CD8-positive, alpha-beta memory T cell (primary cell): ENCODE measurements at regions not wholly inside any gene's neighbourhood (a gene's known extent, or its start where the extent isn't known, plus 50 kb on each side); places are given as distances from the start of the nearest gene placed in this dataset.
"Not testable (repeated sequence)": the region's sequence is repeated elsewhere in the genome, so short reads cannot be mapped to it uniquely, and the experiment has no call there.

ENCODE experiments used
- CTCF ChIA-PET: fragments of 350-600 bp; sonication (Branson Sonifier 250); formaldehyde crosslinking; loops from one replicate; lab custom pipeline; 2021; ENCODE audit warnings: antibody characterized with exemption; lab: Charles Lee
- POLR2A ChIA-PET: fragments of 350-600 bp; sonication (Branson Sonifier 250); formaldehyde crosslinking; loops from one replicate; lab custom pipeline; 2021; ENCODE audit warnings: antibody characterized with exemption; lab: Charles Lee
- DNase-seq, 5 donors: peaks; one replicate each; pipeline versions ENCODE4 v3.0.0 to v3.0.0-alpha.2; 2020 to 2022; ENCODE audit warnings: mixed read lengths in 1 of 5
- H3K27ac ChIP-seq: one replicate; pipeline ENCODE4 v1.7.0; 2013; ENCODE audit warnings: low read depth, mild to moderate bottlenecking, low read length, moderate library complexity
- H3K27me3 ChIP-seq: 2 replicates; pipeline ENCODE4 v1.7.0; 2013; ENCODE audit warnings: low read length, mild to moderate bottlenecking; ENCODE audit not compliant: insufficient read depth, poor library complexity, severe bottlenecking
- H3K36me3 ChIP-seq: 2 replicates; pipeline ENCODE4 v1.7.0; 2013; ENCODE audit warnings: mild to moderate bottlenecking, low read length, moderate library complexity; ENCODE audit not compliant: insufficient read depth
- H3K4me1 ChIP-seq: 2 replicates; pipeline ENCODE4 v1.7.0; 2013; ENCODE audit warnings: mild to moderate bottlenecking, low read length, moderate library complexity; ENCODE audit not compliant: insufficient read depth
- H3K4me3 ChIP-seq: 2 replicates; pipeline ENCODE4 v1.7.0; 2013; ENCODE audit warnings: mild to moderate bottlenecking, low read length
- H3K9me3 ChIP-seq: 2 replicates; pipeline ENCODE4 v1.7.0; 2013; ENCODE audit warnings: mild to moderate bottlenecking, low read length
- H3K27ac Mint-ChIP-seq, 8 donors: one replicate each; pipeline ENCODE4 v1.8.0; 2020 to 2021; ENCODE audit warnings: mixed read lengths in 8 of 8, mild to moderate bottlenecking in 6 of 8, inconsistent platforms in 3 of 8, moderate library complexity in 3 of 8
- H3K27me3 Mint-ChIP-seq, 2 donors: one replicate each; pipeline ENCODE4 v1.8.0; 2020 to 2021; ENCODE audit warnings: mixed read lengths in 2 of 2, mild to moderate bottlenecking in 1 of 2, moderate library complexity in 1 of 2
- H3K36me3 Mint-ChIP-seq, 3 donors: one replicate each; pipeline ENCODE4 v1.8.0; 2020 to 2021; ENCODE audit warnings: mixed read lengths in 3 of 3, inconsistent platforms in 1 of 3, mild to moderate bottlenecking in 1 of 3
- H3K4me1 Mint-ChIP-seq, 3 donors: one replicate each; pipeline ENCODE4 v1.8.0; 2020 to 2021; ENCODE audit warnings: mixed read lengths in 3 of 3, inconsistent platforms in 1 of 3, mild to moderate bottlenecking in 1 of 3
- H3K4me3 Mint-ChIP-seq, 7 donors: one replicate each; pipeline ENCODE4 v1.8.0; 2020 to 2021; ENCODE audit warnings: mixed read lengths in 7 of 7, mild to moderate bottlenecking in 6 of 7, moderate library complexity in 4 of 7, inconsistent platforms in 2 of 7
- H3K9me3 Mint-ChIP-seq, 5 donors: one replicate each; pipeline ENCODE4 v1.8.0; 2020 to 2022; ENCODE audit warnings: mixed read lengths in 5 of 5, mild to moderate bottlenecking in 3 of 5, moderate library complexity in 2 of 5, inconsistent platforms in 1 of 5

- H3K27ac Mint-ChIP-seq, result no peak overlapping the region
- Histone ChIP-seq H3K36me3 (no peaks in the 10 kb centered on the region), H3K27ac (no peak overlapping the region), H3K4me1 (no peaks in the 10 kb centered on the region), H3K4me3 (no peak overlapping the region), H3K27me3 (no peaks in the 10 kb centered on the region), H3K9me3 (no peaks in the 10 kb centered on the region)
- peaks cover 5 to 24% (median 10%) of the 10 kb centered on the region in 5 donors for H3K9me3 Mint-ChIP-seq
- no peaks in the 10 kb centered on the region for H3K36me3 Mint-ChIP-seq
- CTCF ChIA-PET, result no interaction called here
- no peaks in the 10 kb centered on the region for H3K27me3 Mint-ChIP-seq
- DNase-seq, result no peak
- no peaks in the 10 kb centered on the region for H3K4me1 Mint-ChIP-seq
- POLR2A ChIA-PET, result no interaction called here
- H3K4me3 Mint-ChIP-seq, result no peak overlapping the region
Measured at GRCh38 chr11:29227811-29228210, 789.0 kb downstream of the KCNA4 start.

GRCh38 chr11:29224739-29225384 is 792.0 kb downstream of the KCNA4 start:
- POLR2A ChIA-PET, result no interaction called here
- H3K9me3 ChIP-seq, result no peaks in the 10 kb centered on the region
- no peaks in the 10 kb centered on the region for H3K36me3 ChIP-seq
- no peak overlapping the region for H3K4me3 Mint-ChIP-seq
- no peak overlapping the region for H3K27ac ChIP-seq
- no peaks in the 10 kb centered on the region for H3K36me3 Mint-ChIP-seq
- no peak overlapping the region for H3K4me3 ChIP-seq
- H3K27ac Mint-ChIP-seq, result no peak overlapping the region
- CTCF ChIA-PET, result no interaction called here
- no peaks in the 10 kb centered on the region for H3K27me3 Mint-ChIP-seq
- H3K9me3 Mint-ChIP-seq, result peaks cover 12 to 22% (median 15%) of the 10 kb centered on the region in 5 donors
- no peak for DNase-seq
- H3K4me1 ChIP-seq, result no peaks in the 10 kb centered on the region
- no peaks in the 10 kb centered on the region for H3K4me1 Mint-ChIP-seq
- no peaks in the 10 kb centered on the region for H3K27me3 ChIP-seq

GRCh38 chr11:29219531-29219930 is 797.3 kb downstream of the KCNA4 start:
- H3K4me1 Mint-ChIP-seq, H3K4me1 ChIP-seq, H3K4me3 ChIP-seq, CTCF ChIA-PET, H3K4me3 Mint-ChIP-seq, H3K36me3 ChIP-seq, POLR2A ChIA-PET, H3K9me3 ChIP-seq, H3K36me3 Mint-ChIP-seq, H3K27me3 ChIP-seq, H3K27ac Mint-ChIP-seq, DNase-seq, H3K27ac ChIP-seq, H3K27me3 Mint-ChIP-seq: not testable (repeated sequence)
- H3K9me3 Mint-ChIP-seq, result peaks cover 12 to 27% (median 14%) of the 10 kb centered on the region in 5 donors

GRCh38 chr11:29217901-29218300 is 798.9 kb downstream of the KCNA4 start:
- H3K4me3 ChIP-seq, result no peak overlapping the region
- H3K36me3 Mint-ChIP-seq, result no peaks in the 10 kb centered on the region
- no peaks in the 10 kb centered on the region for H3K36me3 ChIP-seq
- H3K4me1 ChIP-seq, result no peaks in the 10 kb centered on the region
- no peaks in the 10 kb centered on the region for H3K4me1 Mint-ChIP-seq
- ChIA-PET CTCF (no interaction called here), POLR2A (no interaction called here)
- no peaks in the 10 kb centered on the region for H3K27me3 Mint-ChIP-seq
- no peak for DNase-seq
- no peak overlapping the region for H3K27ac Mint-ChIP-seq
- no peak overlapping the region for H3K27ac ChIP-seq
- H3K9me3 Mint-ChIP-seq, result peaks cover 9 to 22% (median 14%) of the 10 kb centered on the region in 5 donors
- no peak overlapping the region for H3K4me3 Mint-ChIP-seq
- no peaks in the 10 kb centered on the region for H3K27me3 ChIP-seq
- peaks cover 3% of the 10 kb centered on the region for H3K9me3 ChIP-seq

GRCh38 chr11:29214833-29215232 is 802.0 kb downstream of the KCNA4 start:
- Histone ChIP-seq H3K4me3 (no peak overlapping the region), H3K27me3 (no peaks in the 10 kb centered on the region), H3K9me3 (peaks cover 3% of the 10 kb centered on the region), H3K4me1 (no peaks in the 10 kb centered on the region), H3K27ac (no peak overlapping the region), H3K36me3 (no peaks in the 10 kb centered on the region)
- ChIA-PET POLR2A (no interaction called here), CTCF (no interaction called here)
- DNase-seq, result no peak
- Mint-ChIP-seq H3K4me3 (no peak overlapping the region), H3K9me3 (peaks cover 2 to 23% (median 6%) of the 10 kb centered on the region in 5 donors), H3K27me3 (no peaks in the 10 kb centered on the region), H3K4me1 (no peaks in the 10 kb centered on the region), H3K36me3 (no peaks in the 10 kb centered on the region), H3K27ac (no peak overlapping the region)

- no peaks in the 10 kb centered on the region for H3K36me3 ChIP-seq
- H3K9me3 ChIP-seq, result no peaks in the 10 kb centered on the region
- Mint-ChIP-seq H3K27ac (no peak overlapping the region), H3K27me3 (no peaks in the 10 kb centered on the region), H3K4me3 (no peak overlapping the region), H3K36me3 (no peaks in the 10 kb centered on the region), H3K4me1 (no peaks in the 10 kb centered on the region), H3K9me3 (peaks cover 2 to 30% (median 5%) of the 10 kb centered on the region in 5 donors)
- H3K27ac ChIP-seq, result no peak overlapping the region
- no peak for DNase-seq
- H3K4me3 ChIP-seq, result no peak overlapping the region
- no peaks in the 10 kb centered on the region for H3K27me3 ChIP-seq
- ChIA-PET POLR2A (no interaction called here), CTCF (no interaction called here)
- no peaks in the 10 kb centered on the region for H3K4me1 ChIP-seq
Measured at GRCh38 chr11:29211202-29211601, 805.6 kb downstream of the KCNA4 start.

- Mint-ChIP-seq H3K36me3 (no peaks in the 10 kb centered on the region), H3K27me3 (no peaks in the 10 kb centered on the region), H3K4me3 (no peak overlapping the region), H3K9me3 (peaks cover 2 to 25% (median 5%) of the 10 kb centered on the region in 5 donors), H3K4me1 (no peaks in the 10 kb centered on the region), H3K27ac (no peak overlapping the region)
- no peaks in the 10 kb centered on the region for H3K27me3 ChIP-seq
- no peak overlapping the region for H3K4me3 ChIP-seq
- ChIA-PET CTCF (no interaction called here), POLR2A (no interaction called here)
- H3K36me3 ChIP-seq, result no peaks in the 10 kb centered on the region
- H3K4me1 ChIP-seq, result no peaks in the 10 kb centered on the region
- H3K9me3 ChIP-seq, result no peaks in the 10 kb centered on the region
- no peak overlapping the region for H3K27ac ChIP-seq
- DNase-seq, result no peak
Measured at GRCh38 chr11:29210426-29210825, 806.4 kb downstream of the KCNA4 start.

GRCh38 chr11:29208117-29208516 is 808.7 kb downstream of the KCNA4 start:
- H3K36me3 Mint-ChIP-seq, result no peaks in the 10 kb centered on the region
- H3K27ac Mint-ChIP-seq, result no peak overlapping the region
- H3K4me1 Mint-ChIP-seq, result no peaks in the 10 kb centered on the region
- DNase-seq, result no peak
- H3K27me3 Mint-ChIP-seq, result no peaks in the 10 kb centered on the region
- H3K4me1 ChIP-seq, result no peaks in the 10 kb centered on the region
- no peak overlapping the region for H3K27ac ChIP-seq
- H3K4me3 Mint-ChIP-seq, result no peak overlapping the region
- POLR2A ChIA-PET, result no interaction called here
- H3K4me3 ChIP-seq, result no peak overlapping the region
- no peaks in the 10 kb centered on the region for H3K27me3 ChIP-seq
- CTCF ChIA-PET, result no interaction called here
- H3K9me3 ChIP-seq, result no peaks in the 10 kb centered on the region
- H3K36me3 ChIP-seq, result no peaks in the 10 kb centered on the region
- peaks cover 2 to 30% (median 4%) of the 10 kb centered on the region in 5 donors for H3K9me3 Mint-ChIP-seq
